ENCODE measurements at regions not wholly inside any gene's neighbourhood (a gene's known extent, or its start where the extent isn't known, plus 50 kb on each side); places are given as distances from the start of the nearest gene placed in this dataset.
A peak's percentile ranks its signal among the peaks of the same experiment; 100 is the strongest.

GRCh38 chr14:101476916-101477553 is 84.3 kb upstream of the DIO3 start:
- peaks cover 60% of the 10 kb centered on the region for H3K4me1 ChIP-seq
- intact Hi-C loops (cut with DNase I) = no loop called here
- no peaks in the 10 kb centered on the region for H3K9me3 ChIP-seq
- peak in 1 of 2 donors; percentile 77 for DNase-seq (ENCODE audit: extremely low spot score in 2 of 2)
- TF ChIP-seq POLR2A (IDR thresholded peaks at IDR 0.05) (no peak), CTCF (IDR thresholded peaks at IDR 0.05) (no peak), POLR2AphosphoS5 (IDR thresholded peaks at IDR 0.05; ENCODE audit: insufficient read depth in 1 of 2, low read depth in 1 of 2) (no peak)
- no peaks in the 10 kb centered on the region for H3K27me3 ChIP-seq
- H3K4me3 ChIP-seq = no peak overlapping the region
- peak overlapping the region; percentile 91 for H3K27ac ChIP-seq
- H3K36me3 ChIP-seq = no peaks in the 10 kb centered on the region

- Histone ChIP-seq H3K4me1 (peaks cover 60% of the 10 kb centered on the region), H3K27ac (peak overlapping the region; percentile 91), H3K36me3 (no peaks in the 10 kb centered on the region), H3K9me3 (no peaks in the 10 kb centered on the region), H3K4me3 (no peak overlapping the region), H3K27me3 (no peaks in the 10 kb centered on the region)
- intact Hi-C loops (cut with DNase I) = no loop called here
- TF ChIP-seq CTCF (IDR thresholded peaks at IDR 0.05) (no peak), POLR2A (IDR thresholded peaks at IDR 0.05) (no peak), POLR2AphosphoS5 (IDR thresholded peaks at IDR 0.05; ENCODE audit: insufficient read depth in 1 of 2, low read depth in 1 of 2) (no peak)
- DNase-seq (ENCODE audit: extremely low spot score in 2 of 2) = no peak
These were observed 83.6 kb upstream of the DIO3 start for GRCh38 chr14:101477648-101478047.

- intact Hi-C loops (cut with DNase I) = no loop called here
- peaks cover 60% of the 10 kb centered on the region for H3K4me1 ChIP-seq
- DNase-seq (ENCODE audit: extremely low spot score in 2 of 2) = no peak
- TF ChIP-seq CTCF (IDR thresholded peaks at IDR 0.05) = no peak
- TF ChIP-seq POLR2AphosphoS5 (IDR thresholded peaks at IDR 0.05; ENCODE audit: insufficient read depth in 1 of 2, low read depth in 1 of 2) = peak in 1 of 2 donors; percentile 44
- H3K36me3 ChIP-seq = no peaks in the 10 kb centered on the region
- peak overlapping the region; percentile 91 for H3K27ac ChIP-seq
- no peaks in the 10 kb centered on the region for H3K27me3 ChIP-seq
- no peaks in the 10 kb centered on the region for H3K9me3 ChIP-seq
- H3K4me3 ChIP-seq = no peak overlapping the region
These were observed 83.2 kb upstream of the DIO3 start for GRCh38 chr14:101478096-101478495.

GRCh38 chr14:101478796-101479410 is 82.4 kb upstream of the DIO3 start:
- Histone ChIP-seq H3K4me1 (peaks cover 55% of the 10 kb centered on the region), H3K4me3 (no peak overlapping the region), H3K9me3 (no peaks in the 10 kb centered on the region), H3K36me3 (no peaks in the 10 kb centered on the region), H3K27ac (peak overlapping the region; percentile 45), H3K27me3 (no peaks in the 10 kb centered on the region)
- intact Hi-C loops (cut with DNase I) = no loop called here
- no peak for DNase-seq (ENCODE audit: extremely low spot score in 2 of 2)
- no peak for TF ChIP-seq POLR2A (IDR thresholded peaks at IDR 0.05)
- no peak for TF ChIP-seq CTCF (IDR thresholded peaks at IDR 0.05)
- no peak for TF ChIP-seq POLR2AphosphoS5 (IDR thresholded peaks at IDR 0.05; ENCODE audit: insufficient read depth in 1 of 2, low read depth in 1 of 2)

Data from vagina (tissue), 2 donors.